Dermis microvascular lymphatic vessel endothelial cell (primary cell): ENCODE measurements at regions not wholly inside any gene's neighbourhood (a gene's known extent, or its start where the extent isn't known, plus 50 kb on each side); places are given as distances from the start of the nearest gene placed in this dataset.
A peak's percentile ranks its signal among the peaks of the same experiment; 100 is the strongest.

Experiments
- DNase-seq, 2 donors: peaks; one replicate each; pipeline versions ENCODE4 v3.0.0 to v3.0.0-alpha.2; 2010; ENCODE audit warnings: low read depth in 2 of 2

DNA sequence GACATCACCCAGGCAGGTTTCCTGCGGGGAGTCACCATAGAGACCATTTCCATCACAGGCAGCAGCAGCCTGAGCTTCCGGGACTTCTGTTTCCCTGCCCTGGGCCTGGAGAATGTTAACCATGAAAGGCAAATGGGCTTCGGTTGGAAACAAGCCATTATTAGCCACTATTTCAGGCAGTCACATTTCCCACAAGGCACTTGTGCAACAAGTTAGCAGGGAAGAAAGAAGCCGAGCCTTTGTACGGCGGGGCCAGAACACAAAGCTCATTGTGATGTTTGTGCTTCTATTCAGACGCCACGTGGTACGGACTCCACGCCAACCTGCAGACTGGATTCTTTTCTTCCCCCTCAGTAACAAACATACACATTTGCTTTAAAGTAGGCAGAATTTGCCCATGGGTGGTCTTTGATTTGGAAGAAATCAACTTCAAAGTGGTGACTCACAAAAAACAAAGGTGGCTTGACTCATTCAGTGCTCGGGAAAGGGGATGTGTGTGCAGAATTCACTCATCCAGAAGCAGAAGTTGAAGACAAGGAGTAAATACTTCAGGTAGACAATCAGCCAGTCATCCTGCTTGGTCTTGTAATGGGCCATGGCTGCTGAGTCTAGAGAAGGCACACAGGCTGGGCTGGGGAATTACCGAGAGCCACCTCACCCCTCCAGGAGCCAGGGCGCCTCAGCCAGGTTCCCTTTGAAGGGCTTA is 154.2 kb upstream of the PRMT8 start:
- DNase-seq = peak; percentile 67 to 91

DNA sequence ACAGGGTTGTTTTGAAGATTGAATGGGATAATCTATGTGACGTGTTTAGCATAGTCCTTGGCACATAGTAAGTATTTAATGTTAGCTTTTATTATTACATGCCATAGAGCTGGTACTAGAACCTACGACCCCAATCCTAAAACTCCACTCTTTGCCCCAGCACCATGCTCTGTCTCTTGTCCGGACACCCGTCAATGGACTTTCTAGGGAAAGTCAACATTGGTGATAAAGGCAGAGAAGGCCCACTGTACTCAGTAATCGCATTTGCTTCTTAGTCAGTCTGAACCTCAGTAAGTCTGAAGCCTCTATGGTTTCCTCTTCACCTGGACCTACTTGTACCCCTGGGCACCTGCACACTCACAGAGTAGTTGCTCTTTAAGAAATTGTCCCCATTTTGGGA is 153.1 kb upstream of the PRMT8 start:
- no peak for DNase-seq

DNA sequence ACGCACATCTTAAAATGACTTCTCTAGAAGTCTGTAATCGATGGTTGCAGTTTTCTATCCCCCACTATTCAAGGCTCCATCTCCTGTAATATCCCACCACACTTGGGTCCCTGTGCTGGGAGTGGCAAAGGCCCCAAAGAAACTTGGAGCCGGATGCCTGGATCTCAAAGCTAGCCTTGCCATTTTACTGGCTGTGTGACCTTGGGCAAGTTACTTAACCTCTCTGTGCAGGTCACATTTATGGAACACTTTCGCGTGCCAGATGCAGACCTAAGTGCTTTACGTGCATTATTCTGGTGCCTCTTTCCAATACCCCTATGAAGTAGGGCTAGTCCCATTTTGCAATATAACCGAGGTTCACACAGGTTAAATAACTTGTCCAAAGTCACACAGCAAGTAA is 151.8 kb upstream of the PRMT8 start:
- no peak for DNase-seq

DNA sequence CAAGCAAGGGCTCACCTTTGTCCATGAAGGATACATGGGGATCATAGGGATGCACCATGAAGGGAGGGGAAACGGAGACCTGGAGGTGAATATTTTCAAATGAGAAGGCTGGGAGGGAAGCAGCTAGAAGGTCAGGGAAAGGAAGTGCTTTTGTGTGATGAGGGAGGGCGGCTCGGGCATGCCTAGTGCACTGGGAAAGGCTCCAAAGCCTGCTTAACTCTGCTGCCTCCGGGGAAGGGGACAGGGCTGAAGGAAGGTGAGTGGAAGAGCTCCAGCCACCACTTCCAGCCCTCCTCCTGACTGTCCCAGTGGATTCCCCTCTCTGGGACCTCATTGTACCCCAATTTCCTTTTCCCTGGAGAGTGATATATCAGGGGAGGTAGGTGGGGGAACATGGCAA is 149.4 kb upstream of the PRMT8 start:
- DNase-seq = no peak

DNA sequence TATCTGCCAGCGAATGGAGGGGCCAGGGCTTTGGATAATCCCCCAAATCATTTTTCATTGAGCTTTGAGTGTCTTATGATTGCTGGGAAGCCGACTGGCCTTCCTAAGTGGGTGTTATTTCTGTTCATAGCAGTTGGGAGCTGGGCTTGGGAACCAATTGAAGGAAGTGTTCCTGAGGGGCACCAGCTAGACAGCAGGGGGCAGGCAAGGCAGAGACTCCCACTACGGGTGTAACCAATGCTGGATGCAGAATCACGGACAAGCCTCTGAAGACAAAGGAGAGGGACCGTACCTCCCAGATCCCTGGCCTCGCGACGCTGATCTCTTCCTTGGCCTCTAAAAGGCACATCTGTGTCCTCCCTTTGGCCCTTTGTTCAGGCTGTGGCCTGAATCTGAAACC is 149.0 kb upstream of the PRMT8 start:
- peak in 1 of 2 donors; percentile 48 for DNase-seq

DNA sequence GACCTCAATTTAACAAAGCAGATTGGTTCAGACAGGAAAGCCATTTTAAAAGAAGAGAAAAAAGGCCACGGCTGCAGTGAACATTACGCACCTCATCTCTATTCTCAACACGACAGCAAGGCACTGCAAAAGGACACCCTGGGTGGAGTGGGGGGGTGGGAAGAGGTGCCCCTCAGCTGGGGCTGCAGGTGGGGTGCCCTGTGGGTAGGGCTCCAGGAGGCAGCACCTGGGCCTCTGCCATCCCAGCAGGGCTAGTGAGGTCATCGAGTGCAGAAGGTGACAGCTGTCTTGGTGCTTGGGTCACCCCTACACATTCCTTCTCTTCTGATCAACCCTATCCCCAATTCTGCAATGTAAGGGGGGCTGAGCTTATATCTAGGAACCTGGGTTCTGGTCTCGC is 142.9 kb upstream of the PRMT8 start:
- no peak for DNase-seq

DNA sequence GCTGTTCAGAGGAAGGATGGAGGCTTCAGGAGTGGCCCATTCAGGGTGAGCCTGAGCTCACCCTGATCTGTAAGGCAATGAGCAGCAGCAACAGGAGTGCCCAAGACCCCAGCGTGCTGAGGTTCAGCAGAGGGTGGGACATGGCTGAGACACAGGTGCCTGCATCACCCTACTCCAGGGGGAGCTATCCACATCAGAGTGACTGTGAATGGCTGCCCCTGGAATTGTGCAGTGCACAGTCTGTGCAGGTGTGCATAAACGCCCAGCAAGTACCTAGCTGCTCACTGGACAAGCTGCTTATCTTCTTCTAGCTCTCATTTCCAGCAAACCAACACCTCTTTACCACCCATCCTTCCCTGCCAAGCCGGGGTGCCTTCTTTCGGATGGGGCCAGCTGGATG is 140.6 kb upstream of the PRMT8 start:
- no peak for DNase-seq

DNA sequence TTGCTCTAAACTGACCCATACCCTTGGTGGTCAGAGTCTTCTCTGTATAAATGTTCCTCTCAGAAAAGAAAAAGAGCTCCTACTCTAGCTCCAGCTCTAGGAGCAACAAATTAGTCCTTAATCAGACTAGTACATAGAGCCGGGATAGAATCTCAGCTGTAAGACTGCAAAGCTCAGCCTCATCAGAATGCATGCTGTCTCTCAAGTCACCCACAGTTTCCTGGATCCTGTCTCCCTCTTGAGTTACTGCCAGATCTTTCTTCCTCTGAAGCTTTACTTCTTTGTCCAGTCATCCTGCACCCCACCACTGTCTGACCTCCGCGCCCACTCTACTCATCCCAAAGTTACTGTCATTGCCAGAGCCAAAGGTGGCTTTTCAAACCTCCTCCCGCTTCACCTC is 139.3 kb upstream of the PRMT8 start:
- DNase-seq = no peak

DNA sequence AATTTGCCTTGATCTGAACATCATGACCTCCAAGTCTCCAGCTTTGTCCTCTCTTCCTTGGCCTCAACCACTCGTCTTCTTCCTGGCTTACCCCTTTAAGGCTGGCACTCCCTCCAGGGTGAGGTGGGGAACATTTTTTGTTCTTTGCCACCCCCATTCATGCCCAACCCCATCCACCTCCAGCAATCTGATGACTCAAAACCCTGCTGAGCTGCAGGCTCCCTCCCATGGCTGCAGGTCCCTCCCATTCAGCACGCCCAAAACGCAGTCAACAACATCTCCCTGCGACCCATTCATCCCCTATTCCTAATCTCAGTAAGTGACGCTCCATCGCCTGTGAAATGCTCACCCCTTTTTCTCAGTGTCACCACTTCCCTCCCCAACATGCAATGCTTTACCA is 138.8 kb upstream of the PRMT8 start:
- no peak for DNase-seq

DNA sequence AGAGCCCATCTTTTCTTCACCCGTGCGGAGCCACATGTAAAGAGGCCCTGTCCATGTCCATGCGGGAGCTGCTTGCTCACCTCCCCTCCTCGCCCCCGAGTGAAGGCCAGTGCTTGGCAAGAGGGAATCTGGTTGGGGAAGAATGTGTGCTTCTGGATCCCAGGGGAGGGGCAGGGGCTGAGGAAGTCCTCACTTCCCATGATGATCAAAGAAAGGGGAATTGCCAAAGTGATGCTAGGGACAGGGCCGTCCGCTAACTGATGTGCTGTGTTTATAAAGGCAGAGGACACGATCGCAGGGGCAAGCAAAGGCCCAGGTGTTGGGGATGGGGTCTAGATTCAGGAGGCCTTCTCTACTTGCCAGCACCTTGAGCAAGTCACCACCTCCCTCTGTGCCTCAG is 137.4 kb upstream of the PRMT8 start:
- no peak for DNase-seq

DNA sequence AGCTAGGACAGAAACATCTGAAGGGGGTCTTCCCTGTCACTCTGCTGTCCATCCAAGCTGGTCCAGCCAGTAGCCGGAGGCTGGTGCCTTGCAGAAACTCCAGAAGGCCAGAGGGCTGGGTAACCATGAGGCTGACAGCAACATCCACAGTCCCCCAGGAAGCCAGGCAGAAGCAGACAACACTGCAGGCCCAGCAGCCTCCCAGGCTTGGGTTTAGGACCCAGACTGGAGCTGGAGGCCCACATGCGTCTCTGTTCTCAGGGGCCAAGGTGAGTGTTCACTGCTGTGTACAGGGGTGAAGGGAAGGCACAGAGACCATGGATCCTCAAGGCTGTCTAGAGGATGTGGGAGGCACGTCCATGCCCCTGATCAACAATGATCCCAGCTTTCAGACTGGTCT is 136.4 kb upstream of the PRMT8 start:
- DNase-seq = no peak

DNA sequence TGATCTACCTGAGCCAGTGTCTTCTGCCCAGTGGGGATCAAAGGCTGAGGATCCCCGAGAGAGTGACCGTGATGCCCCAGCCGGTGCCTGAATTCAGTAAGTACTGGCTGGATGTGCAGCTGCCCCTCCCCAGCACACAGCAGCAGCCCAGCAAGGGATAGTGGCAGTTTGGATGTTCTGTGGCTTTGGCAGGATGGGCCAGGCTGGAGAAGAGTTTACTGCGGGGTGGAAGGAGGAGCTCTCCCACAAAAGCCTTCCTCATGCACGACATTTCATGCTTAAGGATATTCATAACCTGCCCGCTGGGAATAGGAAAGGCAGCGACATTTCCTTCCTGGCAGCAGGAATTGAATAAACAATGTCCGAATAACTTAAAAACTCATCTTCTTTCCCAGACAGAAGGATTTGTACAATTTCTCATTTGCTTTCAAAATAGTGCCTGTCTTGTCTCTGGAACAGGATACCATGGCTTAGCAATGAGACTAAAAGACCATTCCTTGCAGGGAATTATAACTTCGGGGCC is 135.6 kb upstream of the PRMT8 start:
- no peak for DNase-seq

DNA sequence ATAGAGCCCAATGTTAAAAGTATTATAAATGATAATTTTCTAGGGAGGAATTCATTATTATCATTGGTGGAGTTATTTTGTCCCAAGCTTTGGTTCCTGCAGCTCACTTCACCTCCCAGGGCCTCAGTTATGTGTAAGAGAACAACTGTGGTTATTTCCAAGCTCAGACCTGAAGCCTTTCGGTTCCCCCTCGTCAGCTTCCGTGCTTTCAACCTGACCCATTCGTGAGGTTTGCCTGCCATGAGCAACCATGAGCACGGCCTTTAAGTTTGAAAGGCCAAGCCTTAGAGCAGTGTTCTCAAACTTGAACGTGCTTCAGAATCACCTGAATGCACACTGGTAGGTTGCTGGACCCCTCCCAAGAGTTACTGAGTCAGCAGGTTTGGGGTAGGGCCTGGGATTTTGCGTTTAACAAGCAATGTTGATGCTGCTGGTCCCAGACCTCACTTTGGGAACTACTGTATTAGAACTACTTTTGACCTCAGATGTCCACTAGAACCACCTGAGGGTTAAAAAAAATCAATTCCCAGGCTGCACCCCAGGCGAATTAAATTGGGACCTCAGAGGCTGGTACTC is 133.0 kb upstream of the PRMT8 start:
- DNase-seq = no peak

DNA sequence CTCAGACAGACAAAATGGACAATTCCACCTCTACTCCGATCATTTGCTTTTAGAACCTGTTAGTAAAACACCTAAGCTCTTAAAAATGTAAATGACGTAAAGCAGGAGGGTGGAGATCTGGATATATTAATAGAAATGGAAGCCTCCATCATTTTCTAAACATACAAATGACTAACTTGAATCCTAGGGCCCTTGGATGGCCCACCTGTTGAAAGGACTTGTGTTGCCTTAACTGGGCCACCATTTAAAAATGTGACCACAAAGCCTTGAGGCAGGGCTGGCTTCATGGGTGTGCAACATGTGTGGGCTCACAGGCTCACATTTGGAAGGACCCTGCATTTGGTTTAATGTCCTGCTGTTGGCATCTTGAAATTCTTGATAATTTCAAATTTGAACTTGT is 131.5 kb upstream of the PRMT8 start:
- no peak for DNase-seq

DNA sequence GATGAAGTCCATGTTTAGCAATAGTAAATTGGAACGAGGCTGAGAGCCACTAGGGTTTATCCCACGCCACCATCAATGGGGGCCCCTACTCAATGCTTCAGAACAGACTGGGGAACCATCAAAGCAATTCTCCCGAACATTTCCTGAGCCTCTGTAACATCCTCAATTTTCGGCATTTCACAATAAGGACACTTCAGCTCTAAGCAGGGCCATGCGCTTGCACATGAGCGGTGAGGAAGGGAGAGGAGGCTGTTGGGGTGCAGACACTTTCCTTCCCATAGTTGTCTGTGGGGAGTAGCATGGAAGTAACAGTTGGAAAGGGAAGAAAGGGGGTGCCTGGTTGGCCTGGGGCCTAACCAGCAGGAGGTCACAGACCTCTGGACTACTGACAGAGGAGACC is 129.9 kb upstream of the PRMT8 start:
- DNase-seq = no peak

DNA sequence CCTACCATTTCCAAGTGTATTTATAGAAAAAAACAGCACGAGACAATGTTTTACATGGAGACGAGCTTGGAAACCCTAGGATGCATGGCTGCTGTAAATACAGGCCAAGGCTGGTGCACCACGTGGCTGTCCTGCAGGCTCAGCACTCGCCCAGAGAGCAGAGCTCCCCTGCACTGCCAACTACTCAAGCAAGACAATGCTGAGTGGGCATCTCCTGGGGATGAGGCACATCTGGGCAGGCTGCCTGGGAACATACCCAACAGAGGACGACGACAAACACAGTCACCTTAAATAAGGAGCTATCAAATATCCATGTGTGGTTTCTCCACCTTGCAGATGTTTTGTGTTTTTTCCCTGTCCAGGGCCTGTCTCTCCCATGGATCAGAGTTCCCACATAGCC is 128.3 kb upstream of the PRMT8 start:
- no peak for DNase-seq

DNA sequence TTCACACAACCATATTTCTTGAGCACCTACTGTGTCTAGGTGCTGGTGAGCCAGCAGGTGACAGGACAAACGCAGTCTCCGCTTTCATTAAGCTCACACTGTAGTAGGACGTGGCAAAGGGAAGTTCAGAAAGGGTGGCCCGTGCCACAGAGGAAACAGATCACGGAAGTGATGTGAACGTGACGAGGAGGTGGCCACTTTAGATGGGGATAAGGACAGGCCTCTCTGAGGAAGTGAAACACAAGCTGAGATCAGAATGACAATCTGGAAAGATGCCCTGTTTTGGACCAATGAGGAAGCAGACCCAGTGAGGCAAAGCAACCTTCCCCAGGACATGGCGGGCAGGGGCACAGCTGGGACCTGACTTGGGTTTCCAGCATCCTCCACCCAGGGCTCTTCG is 127.4 kb upstream of the PRMT8 start:
- DNase-seq = no peak

DNA sequence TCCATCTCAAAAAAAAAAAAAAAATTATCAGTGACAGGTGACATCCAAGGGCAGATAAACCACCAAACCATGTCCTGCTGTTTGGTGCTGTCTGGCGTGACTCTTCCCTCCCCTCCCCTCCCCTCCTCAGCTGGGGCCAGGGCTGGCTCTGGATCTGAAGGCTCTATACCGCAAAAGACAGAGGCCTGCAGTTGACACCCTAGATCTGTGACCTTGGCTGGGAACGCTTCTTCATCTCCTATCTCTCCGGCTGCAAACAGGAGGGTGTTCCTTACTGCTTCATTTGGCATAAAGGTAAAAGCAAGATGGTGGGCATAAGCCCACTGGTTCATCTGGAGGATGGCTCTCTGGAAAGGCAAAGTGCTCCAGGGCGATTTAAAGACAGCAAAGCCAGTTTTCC is 126.8 kb upstream of the PRMT8 start:
- DNase-seq = no peak

DNA sequence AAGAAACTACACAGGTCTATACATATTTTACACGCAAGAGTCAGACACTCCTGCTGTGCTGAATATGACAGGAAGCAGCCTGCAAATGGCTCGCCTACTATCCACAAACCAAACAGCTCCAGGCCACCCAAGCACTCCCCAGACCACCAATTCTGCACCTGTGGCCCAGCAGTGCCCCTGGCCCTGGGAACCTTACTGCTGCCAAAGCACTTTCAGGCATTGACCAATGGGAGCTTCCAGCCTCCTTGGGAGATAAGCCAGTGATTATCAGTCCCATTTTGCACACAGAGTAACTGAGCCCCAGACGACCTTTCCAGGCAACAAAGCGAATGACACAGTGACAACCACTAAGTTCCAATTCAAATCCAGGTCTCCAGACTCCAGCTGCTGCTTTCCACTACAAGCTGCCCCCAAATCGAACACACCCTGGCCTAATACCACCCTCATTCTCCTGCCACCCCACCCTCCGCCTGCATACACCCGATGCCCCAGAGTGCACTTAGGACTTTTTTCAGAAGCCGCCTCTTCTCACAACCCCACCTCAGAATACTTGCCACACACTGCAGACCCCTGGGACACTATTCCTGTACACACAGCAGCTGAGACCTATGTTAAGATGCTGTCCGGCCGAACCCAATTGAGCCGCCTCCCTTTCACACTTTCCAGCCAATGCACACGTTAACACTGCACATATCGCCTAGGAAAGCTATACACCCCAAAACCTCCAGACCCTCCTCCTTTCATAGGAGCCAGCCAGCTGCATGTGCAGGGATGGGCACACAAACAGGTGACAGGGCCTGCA is 126.1 kb upstream of the PRMT8 start:
- DNase-seq = no peak

DNA sequence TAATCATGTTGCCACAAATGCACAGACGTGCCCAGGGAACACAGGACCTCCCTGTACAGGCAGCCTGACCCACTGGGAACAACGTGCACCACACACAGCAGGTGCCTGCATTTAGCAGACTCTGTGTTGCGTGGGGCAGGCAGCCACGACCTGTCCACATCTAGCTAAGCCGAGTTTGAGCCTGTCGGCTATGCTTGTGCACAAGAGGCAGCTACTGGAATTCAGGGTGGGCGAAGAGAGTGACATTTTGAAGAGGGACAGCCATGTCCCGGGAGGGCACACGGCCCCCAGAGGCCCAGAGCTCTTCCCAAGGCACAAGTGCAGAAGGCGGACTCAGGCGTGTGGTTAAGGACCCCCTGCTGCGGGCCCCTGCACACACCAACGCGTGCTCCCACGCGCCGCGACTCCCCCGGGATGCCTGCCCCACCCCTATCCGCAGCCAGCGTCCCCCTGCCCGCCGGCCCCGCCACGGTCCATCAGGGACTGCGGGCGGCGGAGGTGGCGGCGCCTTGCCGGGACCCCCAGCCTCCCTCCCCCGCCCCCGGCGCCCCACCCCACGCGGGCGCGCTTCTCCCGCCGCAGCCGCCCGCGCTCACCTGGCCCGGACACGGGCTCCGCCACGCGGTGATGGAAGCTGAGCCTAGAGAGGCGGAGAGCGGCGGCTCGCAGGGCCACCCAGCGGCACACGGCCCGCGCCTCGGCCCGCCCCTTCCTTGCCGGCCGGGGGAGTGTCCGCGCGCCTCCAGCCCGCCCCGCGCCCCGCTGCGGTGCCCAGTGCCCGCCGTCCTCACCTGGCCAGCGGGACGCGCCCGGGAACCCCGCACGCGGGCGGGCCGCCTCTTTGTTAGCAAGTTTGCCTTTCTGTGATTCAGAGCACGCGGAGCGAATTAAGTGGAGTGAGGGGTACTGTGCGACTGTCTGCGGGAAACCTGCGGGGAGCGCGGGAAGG is 125.3 kb upstream of the PRMT8 start:
- DNase-seq = peak in 1 of 2 donors; percentile 17

DNA sequence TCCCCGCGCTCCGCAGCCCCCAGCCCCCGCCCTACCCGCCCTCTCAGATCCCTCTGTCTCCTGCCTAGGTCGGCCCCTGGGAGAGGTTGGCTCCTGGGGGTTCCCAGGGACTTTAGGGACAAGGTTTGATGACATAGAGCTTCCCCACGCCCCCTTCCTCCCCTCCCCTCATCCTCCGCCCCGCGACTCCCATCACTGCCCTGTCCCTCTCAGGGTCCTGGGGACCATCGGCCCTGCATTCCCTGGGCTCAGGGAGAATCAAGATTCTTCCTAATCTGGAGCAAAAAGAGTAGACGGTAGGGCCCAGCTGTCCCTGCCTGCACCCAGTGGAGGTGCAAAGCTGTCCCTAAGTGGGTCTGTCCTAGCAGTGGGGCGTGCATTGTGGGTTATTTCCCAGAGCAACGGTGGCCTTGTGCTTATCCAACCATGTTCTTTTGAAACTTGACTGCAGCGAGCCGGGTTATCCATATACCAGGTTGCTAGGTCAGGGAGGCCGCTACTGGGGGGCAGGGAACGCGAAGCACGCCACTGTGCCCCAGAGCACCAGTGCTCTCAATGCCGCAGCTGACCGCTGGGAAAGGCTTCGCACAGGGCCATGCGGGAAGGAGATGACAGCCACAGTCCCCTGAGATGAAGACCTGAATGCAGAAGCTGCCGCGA is 124.4 kb upstream of the PRMT8 start:
- no peak for DNase-seq
